GM18907 (cell line): ENCODE measurements at regions not wholly inside any gene's neighbourhood (a gene's known extent, or its start where the extent isn't known, plus 50 kb on each side); places are given as distances from the start of the nearest gene placed in this dataset.

ENCODE experiments used
- ATAC-seq: cut with Tn5 transposase; IDR thresholded peaks from one replicate; pipeline ENCODE4 v1.9.1; 2021; ENCODE audit warnings: mild to moderate bottlenecking, moderate library complexity; ENCODE audit not compliant: unreplicated experiment

DNA sequence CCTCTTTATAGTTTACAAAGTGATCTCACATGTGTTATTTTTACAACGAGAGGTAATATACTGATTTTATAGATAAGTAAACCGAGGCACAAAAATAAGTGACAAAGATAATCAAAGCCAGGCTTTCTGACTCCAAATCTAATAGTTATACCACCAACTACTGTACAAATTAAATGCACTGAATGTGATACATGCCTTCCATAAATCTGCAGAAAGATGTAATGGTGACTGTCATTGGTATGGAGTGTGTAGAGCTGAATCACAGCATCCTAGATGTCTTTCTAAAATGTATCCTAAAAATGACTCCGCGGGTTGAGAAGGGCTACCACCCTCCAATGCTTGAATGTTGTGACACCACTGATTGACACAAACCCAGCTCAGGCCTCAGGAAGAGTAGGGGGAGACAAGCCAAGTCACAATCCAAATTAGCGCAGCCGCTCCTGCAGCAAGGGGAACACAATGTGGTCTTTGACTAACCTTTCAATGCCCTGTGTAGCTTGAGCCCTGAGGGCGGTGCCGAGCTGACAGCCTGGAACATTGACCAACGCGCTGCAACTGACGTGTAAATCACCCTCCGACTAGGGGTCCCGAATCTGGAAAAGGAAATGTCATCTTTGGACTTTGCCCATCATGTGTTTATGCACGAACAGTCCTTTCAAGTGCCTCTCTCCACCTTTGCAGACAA lies 136.8 kb downstream of the OLIG3 start:
- no peak for ATAC-seq

DNA sequence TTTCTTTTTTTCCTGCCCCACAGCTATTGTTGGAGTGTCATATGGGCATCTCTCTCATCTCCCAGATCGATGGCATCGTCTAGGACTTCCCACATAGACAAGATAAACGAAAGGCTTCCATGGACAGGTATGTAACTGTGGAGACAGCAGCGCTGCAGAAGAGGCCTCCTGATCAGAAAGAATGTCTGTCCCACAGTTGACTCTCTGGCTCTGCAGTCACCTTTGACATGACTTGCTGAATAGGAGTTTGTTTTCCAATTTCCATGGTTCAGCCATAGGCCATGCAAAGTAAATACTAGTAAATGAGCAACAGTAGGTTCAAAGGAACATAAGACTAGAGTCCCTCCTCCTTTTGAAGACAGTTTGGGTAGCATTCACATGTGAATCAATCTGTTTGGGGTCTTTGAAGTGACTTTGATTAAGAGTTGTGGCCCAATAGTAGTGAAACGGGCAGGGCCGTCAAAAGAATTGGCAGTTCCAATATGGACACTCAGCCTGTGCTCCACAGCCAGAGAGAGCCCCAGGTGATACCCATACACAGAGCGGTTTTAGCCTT lies 134.7 kb upstream of the IFNGR1 start:
- no peak for ATAC-seq

DNA sequence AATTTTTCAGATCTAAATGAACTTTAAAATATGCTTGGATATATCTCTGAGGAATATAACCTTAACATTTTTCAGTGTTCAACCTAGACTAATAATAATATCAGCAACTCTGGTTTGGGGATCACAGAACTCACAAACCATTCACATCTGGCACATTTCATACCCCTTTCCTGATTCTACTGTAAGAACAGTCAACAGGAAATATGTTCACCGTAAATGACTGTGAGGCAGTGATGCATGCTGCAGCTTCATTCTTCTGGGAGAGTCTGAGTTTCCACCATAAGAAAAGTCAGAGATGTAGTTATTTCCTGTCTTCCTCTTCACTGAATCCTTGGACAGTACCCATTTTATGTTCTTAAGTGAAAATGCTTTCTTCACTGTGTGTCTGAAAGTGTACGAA lies 134.2 kb upstream of the IFNGR1 start:
- no peak for ATAC-seq

DNA sequence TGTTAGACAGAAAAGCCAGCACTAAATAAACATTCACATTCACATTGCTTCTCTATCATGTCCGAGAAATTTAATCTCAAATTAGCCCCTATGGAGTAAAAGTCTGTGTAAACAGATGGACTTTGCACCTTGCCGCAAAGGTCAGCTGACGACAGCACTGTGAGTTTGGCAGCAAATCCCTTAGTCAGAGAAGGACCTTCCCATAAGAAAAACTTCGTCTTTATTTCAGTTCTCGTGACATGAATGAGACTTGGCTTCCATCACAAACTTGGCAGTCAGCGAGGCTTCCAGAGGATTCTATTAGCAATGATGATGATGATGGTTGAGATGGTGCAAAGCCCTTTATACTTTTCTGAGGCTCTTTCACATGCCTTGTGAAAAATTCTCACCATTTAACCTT lies 133.7 kb upstream of the IFNGR1 start:
- ATAC-seq = no peak

DNA sequence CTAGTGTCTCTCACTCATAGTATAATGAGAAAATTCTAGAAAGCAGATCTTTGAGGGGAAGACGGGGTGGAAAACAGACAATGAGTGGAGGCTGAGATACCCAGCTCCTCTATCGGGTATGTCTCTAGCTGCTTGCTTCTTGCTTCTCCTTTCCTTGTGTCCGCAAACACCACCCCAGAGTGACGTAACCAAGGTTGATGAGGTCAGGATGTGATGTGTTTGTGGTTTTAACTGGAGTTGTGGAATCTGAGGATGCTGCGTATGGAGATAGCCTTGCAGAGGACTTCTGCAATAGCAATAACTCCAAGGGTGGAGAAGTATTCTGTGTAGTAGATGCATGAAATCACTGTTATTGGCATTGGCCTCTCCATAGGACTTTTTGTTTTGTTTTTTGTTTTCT lies 132.7 kb upstream of the IFNGR1 start:
- ATAC-seq = no peak

DNA sequence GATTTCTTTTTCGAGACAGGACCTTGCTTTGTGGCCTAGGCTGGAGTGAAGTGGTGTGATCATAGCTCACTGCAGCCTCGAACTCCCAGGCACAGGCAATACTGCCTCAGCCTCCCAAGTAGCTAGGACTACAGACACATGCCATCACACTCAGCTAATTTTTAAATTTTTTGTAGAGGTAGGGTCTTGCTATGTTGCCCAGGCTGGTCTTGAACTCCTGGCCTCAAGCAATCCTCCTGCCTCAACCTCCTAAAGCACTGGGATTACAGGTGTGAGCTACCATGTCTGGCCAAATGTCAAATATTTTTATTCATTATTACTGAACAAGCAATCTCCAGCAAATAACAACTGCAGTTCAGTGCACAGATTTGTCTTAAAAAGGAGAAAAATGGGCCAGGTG lies 131.7 kb upstream of the IFNGR1 start:
- ATAC-seq = no peak

DNA sequence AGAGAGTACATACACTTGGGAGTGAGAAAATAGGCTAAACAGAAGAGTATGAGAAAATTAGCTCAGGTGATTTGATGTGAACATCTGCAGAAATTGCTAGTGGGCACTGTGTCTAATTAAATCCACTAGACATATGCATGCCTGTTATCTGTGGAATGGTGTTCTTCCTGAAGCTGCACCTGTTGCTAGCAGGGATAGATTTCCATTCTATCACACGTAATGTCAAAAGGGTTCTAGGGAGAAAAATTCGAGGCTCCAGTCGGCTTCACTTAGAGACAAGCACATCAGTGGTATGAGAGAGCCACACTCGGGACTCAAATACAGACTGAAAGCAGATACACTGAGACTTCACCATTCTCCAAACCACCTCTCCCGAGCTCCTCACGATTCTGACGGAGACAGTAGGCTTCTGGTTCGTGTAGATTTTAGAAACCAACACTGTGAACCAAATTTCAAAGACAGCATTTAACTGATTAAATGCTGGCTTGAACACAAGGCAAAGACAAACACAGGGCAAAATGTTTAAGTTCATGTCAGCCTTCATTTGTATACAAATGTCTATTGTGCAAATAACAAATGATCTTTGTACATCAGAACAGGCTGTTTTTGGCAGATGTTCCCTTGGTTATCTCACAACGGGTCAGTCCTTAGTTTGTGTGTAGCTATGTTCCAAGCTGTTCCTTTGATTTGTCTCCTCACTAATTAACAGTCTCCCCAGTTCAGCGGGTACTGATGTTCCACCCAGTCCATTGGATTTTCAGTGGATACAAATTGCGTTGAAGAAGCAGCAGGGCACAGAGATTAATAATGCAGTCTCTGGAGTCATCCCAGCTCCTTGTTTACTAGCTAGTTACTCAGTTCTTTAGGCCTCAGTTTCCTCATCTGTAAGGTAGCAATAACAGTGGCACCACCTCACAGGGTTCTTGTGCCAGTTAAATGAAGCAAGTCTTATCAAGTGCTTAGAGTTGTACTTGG lies 131.0 kb upstream of the IFNGR1 start:
- ATAC-seq = no peak

DNA sequence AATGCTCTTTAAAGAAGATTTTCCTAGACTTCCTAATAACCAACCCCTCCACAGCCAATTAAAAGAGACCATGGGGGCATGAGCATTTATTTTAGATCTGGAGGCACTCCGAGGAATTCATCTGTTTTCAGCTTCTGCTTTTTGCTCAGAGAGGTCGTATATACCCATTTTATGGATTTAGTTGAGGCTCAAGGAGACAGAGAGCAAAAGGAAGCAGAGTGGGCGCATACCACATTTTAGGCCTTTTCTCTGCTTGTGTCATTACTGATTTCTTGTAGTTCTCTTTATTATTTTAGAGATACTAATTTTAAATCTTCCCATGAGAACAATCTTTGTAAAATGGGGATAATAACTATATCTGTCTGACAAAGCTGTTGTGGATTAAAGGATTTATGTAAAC lies 129.6 kb upstream of the IFNGR1 start:
- ATAC-seq = no peak

DNA sequence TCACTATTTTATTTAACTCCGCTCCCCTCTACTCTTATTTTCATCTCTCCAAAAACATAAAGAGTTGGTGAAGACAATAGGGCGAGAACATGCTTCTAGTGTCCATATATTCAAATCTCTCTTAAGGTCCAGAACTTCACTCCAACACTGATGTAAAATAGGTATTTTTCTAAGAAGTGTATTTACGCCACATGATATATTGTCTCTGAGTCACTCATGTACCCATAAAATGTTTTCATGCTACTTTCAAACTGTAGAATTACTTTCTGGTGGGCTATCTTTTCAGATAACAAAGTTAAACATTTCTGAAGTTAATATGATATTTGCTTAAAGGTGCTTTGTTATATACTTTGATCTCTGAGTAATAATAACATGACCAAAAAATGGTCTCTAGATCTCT lies 124.1 kb upstream of the IFNGR1 start:
- ATAC-seq = no peak

DNA sequence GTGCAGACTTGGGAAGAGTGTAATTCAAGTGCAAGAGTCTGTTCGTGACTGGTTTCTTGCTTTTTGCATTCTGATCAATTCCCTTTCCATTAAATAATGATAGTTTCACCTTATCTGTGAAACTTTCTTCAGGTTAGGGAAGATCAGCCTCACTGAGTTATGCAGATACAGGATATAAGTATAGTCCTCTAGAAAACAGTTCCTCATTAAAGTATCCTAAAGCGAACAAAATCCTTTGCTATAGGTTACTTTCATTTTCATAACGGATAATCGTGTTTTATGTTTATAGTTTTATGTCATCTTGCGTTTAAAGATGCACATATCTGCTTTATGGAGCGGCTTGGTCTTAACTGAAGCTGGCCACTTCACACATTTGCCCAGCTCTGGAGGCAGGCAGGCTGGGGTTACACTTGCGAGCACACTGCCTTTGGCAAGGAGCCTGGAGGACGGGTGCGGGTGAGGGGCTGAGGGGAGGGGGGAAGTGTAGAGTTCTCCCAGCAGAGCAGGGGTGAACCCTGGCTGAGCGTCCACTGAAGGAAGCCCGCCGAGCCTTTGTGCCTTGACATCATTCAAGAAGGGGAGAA lies 123.5 kb upstream of the IFNGR1 start:
- no peak for ATAC-seq

DNA sequence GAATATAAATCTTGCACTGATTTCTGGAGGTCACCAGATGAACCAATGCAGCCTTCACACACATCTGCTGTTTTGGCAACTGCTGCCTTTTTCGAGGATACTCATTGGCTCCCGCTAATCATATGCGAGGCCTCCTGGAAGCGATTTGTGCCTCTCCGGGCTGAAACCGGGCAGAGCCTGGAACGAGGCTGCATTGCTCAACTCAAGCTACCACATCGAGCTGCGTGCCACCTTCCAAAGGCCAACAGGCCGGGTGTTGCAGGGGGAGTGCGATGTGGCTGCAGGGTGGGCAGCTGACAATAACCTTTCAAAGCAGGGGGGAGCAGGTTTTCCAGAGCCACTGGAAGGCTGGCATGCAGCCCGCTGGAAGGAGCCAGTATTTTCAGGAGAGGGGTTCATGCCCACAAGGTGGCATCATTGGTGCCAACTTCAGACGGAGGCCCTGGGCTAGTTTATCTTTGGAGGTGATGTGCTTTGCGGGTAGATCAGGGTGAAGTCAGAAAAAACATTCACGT lies 122.6 kb upstream of the IFNGR1 start:
- ATAC-seq = no peak

DNA sequence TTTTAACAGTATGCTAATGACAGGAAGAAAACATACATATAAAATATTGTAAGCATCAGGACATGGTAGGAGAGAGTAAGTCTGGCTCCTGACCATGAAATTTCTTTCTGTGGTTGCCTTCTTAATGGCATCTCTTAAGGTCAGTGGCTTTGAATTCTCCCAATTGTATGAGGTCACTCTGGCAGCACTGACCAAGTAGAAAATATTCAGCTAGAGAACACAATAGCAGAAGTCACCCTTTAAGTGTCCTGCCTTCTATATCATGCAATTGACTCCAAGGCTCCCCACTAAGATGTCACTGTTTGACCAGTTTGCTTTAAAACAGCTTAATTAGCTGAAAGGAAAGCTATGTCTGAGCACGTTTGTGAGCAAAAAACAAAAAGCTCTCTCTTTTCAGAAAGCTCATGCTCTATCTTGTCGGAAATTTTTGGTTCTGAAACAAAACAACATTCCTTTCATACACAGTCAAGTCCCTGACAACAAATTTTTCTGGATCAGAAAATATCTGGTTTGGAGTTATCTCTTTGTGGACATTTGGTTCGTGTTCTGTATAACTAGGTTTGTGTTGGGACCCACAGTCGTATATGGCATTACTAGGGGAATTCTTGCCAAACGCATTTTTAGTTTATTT lies 120.9 kb upstream of the IFNGR1 start:
- ATAC-seq = no peak

DNA sequence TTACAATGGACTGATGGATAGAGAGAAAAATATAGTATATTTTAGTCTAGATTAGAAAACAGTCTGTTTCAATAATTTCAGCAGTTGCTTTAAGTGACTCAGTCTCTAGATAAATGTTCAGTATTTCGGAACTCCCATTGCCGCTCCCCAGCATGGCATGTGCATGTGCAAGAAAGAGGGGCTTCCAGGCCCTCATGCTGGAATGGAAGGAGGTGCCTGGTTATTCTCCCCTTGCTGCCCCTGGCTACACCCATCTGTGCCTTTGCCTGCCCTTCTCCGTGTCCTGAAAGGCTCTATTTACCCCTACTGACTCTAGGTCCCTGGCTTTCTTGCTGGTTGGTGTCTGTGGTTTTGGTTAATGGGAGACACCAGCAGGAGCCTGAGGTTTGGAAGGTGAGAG lies 115.7 kb upstream of the IFNGR1 start:
- ATAC-seq = no peak

DNA sequence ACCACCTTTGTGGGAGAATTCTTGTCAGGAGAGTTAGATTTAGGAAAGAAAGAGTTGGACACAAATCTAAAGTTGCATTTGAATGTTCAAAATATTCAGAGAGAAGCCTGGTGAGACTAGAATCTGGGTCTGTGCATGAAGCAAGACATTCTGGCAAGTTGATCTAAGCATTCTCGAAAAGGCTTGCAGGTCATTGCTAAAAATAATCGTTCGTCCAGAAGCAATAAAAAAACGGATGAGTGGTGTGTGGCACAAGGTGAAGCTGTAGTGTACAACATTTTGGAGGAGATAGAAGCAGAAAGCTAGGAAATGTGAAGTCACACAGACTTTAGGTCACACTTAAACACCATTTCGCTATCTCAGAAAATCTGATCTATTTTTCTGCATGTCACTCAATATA lies 114.9 kb upstream of the IFNGR1 start:
- no peak for ATAC-seq

DNA sequence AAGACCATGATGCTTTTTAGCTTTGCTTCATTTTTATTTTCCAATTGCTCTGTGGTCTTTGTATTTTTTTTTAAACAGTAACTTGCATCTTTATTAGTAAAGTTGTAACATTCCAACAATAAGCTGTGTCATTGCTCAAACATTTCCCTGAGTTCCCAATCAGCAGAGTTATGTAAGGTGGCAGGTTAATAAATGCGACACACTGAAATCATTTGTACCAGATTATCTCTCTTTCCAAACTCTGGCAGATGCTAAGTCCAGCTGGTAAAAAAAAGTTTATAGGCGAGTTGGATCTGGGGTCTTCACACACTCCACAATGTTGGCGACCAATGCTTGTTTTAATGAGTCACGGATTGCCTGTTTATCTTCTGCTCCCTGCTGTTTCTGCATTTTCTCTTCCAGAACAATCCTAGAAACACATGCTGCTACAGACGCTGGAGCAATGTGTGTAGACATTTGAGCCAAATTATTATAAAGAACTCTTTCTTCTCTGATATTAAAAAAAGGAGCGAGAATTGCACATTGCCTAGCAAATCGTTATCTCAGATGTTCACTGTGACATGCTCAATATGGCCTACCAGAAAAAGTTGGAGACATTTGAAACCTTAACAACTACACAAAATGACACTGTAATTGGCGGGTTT lies 113.6 kb upstream of the IFNGR1 start:
- ATAC-seq = no peak

DNA sequence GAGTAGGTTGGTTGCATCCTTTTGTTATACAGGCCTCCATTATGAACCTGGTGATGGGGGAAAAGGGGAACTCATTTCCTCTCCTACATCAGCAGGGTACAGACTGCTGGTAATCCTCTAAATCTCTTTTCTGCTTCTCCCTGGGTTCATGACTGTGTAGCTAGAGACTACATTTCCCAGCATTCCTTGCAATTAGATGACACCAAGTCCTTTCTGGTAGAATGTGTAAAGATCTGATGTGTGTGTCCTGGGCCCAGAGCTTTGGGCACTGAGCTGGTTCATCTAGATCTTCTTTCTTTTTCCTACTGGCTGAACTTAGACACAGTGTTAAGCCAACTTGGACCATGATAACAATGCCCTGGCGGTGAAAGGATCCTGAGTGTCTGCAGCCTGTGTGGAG lies 104.7 kb upstream of the IFNGR1 start:
- no peak for ATAC-seq

DNA sequence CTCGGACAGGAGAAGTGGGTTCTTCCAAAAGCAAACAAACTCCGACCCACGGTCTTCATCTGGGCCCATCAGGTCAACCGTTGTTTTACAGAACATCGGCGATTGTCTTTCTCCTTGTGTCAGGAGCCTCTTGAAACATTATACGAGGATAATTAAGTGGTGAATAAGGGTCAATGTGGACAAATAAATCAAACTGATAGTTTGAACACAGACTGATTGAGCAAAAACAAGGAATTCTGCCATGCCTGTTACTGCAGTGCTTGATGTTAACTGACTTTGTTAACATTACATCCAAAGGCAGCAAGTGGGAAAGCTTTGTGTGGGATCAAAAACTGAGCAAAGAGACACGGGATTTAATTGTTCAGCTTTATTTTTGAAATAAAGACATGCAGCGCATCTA lies 101.1 kb upstream of the IFNGR1 start:
- no peak for ATAC-seq

DNA sequence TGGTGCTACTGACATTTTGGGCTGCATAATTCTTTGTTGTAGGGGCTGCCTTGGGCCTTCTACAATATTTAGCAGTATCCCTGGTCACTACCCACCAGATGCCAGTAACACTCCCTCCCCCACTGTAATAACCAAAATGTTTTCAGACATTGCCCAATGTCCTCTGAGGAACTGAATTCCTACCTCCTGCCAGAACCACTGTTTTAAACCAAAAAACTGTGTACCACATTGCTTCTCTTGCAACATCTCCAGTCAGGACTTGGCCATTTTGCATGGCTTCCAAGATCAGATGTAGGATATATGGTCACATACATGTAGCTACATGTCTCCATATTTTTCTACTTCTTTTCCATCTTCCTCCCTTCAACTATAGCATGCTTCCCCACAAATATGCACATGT lies 97.4 kb upstream of the IFNGR1 start:
- ATAC-seq = no peak

DNA sequence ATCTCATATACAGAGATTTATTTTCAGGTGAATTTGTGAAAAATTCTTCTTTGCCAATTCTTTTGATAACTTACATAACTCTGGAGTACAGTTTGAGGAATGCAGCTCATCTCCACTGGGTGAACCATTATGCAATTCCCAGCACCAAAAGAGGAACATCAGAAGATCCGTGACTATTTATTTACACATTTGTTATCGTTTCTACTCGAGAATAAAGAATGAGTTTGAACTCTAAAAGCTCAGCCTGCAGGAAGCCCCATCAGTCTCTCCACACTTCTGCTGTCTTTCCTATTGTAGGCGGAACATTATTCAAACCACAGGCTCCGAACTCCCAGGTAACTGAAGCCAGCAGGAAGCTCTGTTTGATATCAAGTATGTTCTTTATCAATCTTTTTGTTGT lies 95.9 kb upstream of the IFNGR1 start:
- no peak for ATAC-seq
